Liver (tissue), 3 donors: ENCODE measurements at regions not wholly inside any gene's neighbourhood (a gene's known extent, or its start where the extent isn't known, plus 50 kb on each side); places are given as distances from the start of the nearest gene placed in this dataset.

Source experiments
- CTCF ChIP-seq: fragments of 150-350 bp; IDR thresholded peaks from 2 replicates; pipeline ENCODE4 v1.5.1; 2017; ENCODE audit warnings: improper control_type of control experiment, low read depth, low read length; ENCODE audit not compliant: missing input control
- EGR1 ChIP-seq, 2 donors: IDR thresholded peaks; 2 replicates each; pipeline ENCODE4 v1.6.1; 2016 to 2018; ENCODE audit warnings: antibody characterized with exemption in 2 of 2, low read depth in 2 of 2
- FOXA1 ChIP-seq: IDR thresholded peaks from 2 replicates; pipeline ENCODE4 v1.6.1; 2016; ENCODE audit warnings: antibody characterized with exemption
- RAD21 ChIP-seq, 2 donors: IDR thresholded peaks; 2 replicates each; pipeline ENCODE4 v1.6.1; 2016; ENCODE audit warnings: antibody characterized with exemption in 2 of 2, mild to moderate bottlenecking in 2 of 2
- YY1 ChIP-seq: IDR thresholded peaks from 2 replicates; pipeline ENCODE4 v1.6.1; 2016; ENCODE audit warnings: antibody characterized with exemption, mild to moderate bottlenecking
- donor health status: healthy.
- donor health status: healthy.

- TF ChIP-seq RAD21 (IDR thresholded peaks at IDR 0.05) (no peak), CTCF (no peak), EGR1 (IDR thresholded peaks at IDR 0.05; ENCODE audit: low read depth in 2 of 2) (no peak), YY1 (no peak), FOXA1 (no peak)
These were observed 140.1 kb upstream of the ZNF92 start for GRCh38 chr7:65233409-65234034.
